ENCODE measurements at regions not wholly inside any gene's neighbourhood (a gene's known extent, or its start where the extent isn't known, plus 50 kb on each side); places are given as distances from the start of the nearest gene placed in this dataset.

DNA sequence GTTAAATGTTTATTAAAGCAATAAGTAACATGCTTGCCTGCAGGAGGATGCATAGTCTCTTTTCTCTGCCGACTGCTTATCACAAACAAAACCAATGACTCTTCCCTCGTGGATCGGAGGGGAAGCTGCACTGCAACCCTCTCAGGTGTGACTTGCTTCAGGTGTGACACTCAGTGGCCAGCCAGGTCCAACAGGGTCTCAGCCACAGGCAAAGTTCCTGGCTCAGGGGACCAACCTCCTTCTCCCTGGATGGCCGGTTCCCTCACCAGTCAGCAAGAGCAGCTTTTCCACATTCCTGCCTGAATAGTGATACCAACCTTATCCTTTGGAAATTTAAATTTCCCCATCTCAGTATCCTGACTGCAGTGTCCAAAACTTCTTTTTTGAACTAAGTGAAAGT lies 383.5 kb downstream of the CMPK2 start:
- no peak for DNase-seq

DNA sequence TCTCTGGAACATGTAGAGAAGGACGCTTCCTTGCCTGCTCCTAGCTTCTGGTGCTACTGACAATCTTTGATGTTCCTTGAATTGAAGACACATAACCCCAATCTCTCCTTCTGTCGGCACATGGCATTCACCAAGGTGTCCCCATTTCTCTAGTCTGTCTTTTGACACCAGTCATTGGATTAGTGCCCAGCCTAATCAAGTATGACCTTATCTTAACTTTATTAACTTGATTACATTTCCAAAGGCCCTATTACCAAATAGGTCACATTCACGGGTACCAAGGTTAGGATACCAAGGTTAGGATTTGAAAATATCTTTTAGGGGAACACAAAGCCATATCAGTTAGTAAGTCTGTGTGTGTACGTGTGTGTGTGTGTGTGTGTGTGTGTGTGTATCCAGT lies 377.9 kb downstream of the CMPK2 start:
- no peak for DNase-seq

DNA sequence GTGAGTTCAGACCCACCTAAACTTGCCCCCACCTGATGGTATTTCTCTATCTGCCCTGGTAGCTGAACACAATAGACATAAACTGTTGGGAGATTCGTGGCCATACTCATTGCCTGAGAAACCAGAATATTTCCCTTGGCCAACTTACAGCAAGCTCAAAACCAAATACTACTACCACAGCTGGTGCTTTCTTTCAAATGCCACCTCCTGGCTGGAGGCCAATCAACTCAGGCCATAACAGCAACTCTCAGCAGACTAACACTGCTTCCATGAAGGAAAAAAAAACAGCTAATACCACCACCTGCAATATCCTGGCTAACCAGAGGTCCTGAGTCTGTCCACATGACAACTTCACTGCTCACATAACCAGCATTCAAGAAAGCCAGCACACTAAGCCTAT lies 373.1 kb downstream of the CMPK2 start:
- no peak for DNase-seq

DNA sequence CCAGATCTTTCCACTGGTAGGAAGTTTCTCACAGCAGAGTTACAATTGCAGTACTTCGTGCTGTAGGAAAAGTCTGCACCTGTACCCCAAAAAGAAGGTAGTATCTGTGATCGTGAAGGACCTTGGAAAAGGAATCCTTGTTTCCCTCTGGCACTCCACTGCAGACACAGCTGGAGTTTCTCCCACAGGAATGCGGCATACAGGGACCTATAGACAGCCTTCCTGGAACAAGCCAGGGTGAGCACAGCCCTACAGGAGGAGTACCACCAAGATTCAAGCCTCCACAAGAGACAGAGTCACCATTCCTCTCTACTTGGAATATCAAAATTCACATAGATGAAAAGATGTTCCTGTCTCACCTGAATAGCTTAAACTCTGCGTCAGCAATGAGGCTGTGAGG lies 372.4 kb downstream of the CMPK2 start:
- DNase-seq, result no peak

- no peak for DNase-seq
These were observed 372.0 kb downstream of the CMPK2 start for GRCh38 chr2:6493669-6494068.

GRCh38 chr2:6495466-6495865 lies 370.2 kb downstream of the CMPK2 start:
- no peak for DNase-seq

- no peak for DNase-seq
These were observed 369.3 kb downstream of the CMPK2 start for GRCh38 chr2:6496376-6496775.

- no peak for DNase-seq
These were observed 368.7 kb downstream of the CMPK2 start for GRCh38 chr2:6497048-6497447.

DNA sequence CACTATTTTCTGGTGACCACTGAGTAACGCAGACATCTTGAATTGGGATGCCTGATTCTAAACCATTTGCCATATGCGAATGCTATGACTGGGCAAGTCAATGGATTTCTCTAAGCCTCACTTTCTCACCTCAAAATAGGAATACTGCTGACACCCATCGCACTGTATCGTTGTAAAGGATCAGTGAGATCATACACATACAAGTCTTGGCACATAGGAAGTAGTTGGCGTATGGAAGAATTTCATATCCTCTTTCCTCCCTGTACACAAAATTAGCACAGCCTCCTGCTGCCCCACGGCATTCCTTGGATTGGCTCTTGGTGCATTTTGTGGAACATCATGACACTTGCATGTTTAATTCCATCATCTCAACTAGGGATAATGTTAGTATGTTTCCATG lies 366.9 kb downstream of the CMPK2 start:
- no peak for DNase-seq

DNA sequence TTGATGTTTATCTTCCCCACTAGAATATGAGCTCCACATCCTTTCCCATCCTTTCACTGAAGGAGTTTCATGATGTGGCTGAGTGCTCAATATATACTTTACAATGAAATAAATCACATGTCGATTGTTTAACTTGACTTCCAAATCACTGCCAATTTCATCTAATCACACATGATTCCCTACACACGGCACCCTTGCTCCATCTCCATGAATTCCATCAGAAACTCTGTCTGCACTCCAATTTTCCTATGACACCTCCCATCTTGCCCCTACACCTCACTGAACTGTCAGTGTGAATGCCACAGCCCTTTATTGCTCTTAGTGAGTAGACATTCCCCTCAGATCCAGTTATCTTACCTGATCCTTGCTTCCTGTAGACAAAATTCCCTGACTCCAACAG lies 366.0 kb downstream of the CMPK2 start:
- DNase-seq, result no peak

- DNase-seq, result no peak
These were observed 359.3 kb downstream of the CMPK2 start for GRCh38 chr2:6506361-6506794.

- no peak for DNase-seq
These were observed 358.8 kb downstream of the CMPK2 start for GRCh38 chr2:6506859-6507258.

DNA sequence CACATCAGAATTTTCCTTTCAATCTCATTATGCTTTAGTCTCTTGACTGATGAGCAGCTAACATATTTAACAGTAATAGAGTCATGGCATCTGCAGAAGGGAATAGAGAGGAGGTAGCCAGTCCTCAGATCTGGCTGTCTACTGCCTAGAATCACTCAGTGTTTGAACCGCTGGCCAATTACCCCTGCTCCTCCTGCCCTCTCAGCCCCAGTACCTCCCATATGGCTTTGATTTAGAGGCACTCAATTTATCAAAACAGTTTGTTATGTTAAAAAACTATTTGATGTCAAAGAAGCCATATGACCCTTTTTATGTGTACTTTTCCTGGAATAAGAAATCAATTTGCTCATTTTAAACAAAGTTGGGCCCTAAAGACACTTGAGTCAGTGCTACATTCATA lies 355.2 kb downstream of the CMPK2 start:
- no peak for DNase-seq

GRCh38 chr2:6512589-6512988 lies 353.1 kb downstream of the CMPK2 start:
- DNase-seq, result no peak

DNA sequence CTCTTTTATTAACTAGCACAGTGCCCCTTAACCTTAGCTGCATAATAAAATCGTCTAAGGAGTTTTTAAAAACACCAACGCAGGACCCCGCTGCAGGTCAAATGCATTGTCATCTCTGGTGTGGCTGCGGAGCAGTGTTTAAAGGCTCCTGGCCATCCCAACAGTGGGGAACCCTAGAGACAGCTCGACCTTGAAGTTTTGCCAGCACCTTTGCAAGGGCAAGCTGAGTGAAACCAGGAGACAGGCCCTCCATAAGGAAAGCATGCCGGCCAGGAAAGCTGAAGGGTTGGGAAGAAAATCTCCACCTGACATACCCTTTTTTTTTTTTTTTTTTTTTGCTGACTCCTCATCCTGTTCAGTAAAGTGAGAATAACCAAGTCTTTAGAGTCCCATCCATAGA lies 349.0 kb downstream of the CMPK2 start:
- DNase-seq, result no peak

DNA sequence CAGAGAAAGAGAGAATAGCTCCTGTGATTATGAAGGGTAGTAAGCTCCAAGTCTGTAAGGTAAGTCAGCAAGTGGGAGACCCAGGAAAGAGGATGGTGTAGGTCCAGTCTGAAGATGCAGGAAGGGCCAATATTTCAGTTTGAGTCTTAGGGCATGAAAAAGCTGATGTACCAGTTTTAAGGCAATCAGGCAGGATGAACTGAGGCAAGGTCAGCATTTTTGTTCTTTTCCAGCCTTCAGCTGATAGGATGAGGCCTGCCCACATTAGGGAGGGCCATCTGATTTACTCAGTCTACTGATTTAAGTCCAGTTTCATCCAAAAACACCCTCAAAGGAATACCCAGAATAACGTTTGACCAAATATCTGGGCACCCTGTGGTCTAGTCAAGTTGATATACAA lies 347.3 kb downstream of the CMPK2 start:
- no peak for DNase-seq

DNA sequence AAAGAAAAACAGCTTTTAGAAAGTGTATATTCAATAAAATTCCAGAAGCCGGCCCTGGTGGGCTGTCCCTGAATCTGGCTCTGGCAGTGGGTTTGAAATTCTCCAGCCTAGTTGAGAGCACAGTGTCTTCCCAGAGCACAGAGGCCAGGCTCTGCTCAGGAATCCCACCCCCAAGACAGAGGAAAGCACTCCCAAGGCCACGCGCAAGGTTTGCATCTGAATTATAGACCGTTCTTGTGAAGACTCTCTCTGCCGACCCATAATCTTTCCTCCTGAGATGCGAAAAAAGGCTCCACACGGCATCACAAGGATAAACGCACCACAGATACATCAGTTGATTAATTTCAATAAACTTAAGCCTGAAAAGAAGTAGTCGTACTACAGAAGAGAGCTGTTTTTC lies 342.2 kb downstream of the CMPK2 start:
- DNase-seq, result no peak

- DNase-seq, result no peak
These were observed 340.8 kb downstream of the CMPK2 start for GRCh38 chr2:6524691-6525474.

- DNase-seq, result no peak
These were observed 340.2 kb downstream of the CMPK2 start for GRCh38 chr2:6525475-6525964.

DNA sequence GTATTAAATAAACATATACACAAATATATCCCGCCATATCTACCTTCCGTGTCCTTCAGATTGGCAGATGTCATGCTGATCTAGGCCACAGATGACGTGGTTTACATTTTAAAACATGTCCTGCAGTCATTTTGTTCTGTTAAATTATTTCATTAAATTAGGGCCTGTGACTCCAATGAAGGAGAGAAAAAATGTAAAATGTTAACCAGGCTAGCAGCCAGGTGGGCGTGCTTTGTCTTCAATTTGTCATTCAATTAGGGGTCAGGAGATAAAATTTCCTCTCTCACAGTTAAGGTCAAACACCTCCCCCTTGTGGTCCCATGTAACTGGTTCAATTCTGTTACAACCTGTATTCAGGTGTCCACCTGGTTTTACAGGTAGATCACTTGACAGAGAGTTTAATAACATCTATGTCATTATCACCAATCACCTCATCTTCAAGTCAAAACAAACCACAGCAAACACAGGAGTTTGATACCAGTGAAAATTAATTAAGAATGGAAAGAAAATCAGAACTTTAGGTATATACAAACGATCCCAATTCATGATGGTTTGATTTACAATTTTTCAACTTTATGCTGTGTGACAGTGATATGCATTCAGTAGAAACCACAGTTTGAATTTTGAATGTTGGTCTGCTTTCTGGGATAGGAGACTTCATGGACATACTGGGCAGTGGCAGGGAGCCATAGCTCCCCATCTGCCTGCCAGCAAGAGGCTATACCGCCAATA lies 339.4 kb downstream of the CMPK2 start:
- no peak for DNase-seq

DNA sequence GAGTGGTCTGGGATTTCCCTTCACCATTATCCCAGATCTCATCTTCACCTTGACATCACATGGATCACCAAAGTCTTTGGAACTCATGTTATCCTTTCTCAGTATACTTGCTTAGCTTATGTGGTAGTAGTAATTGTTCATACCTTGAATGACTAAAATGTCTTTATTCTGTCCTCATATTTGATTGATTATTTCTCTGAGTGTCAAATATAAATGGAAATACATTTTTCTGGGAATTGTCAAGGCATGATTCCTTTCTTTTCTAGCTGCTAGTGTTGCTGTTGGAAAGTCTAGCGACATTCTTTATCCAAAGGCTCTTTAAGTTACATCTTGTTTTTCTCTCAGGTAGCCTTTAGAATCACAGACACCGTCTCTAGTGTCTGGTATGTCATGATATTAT lies 334.4 kb downstream of the CMPK2 start:
- no peak for DNase-seq

DNA sequence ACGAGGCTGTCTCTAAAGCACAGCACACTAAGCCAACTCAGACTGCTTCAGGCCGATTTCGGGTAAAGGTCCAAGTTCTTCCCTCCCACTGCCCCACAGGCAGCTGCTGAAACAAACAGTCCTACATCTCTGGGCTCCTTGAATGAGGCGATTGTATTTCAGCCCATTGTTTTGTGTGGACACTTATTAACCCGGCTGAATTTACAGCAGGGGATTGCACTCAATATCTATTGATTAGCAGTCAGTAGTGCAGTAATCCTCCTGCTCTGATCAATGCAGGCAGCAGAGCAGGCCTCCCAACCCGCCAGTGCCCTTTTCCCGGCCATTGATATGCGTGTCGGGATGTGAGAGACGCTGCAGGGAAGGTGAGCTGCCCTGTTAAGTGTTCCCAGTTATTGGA lies 330.1 kb downstream of the CMPK2 start:
- DNase-seq, result no peak

- no peak for DNase-seq
These were observed 327.1 kb downstream of the CMPK2 start for GRCh38 chr2:6538607-6539006.

GRCh38 chr2:6545336-6545735 lies 320.4 kb downstream of the CMPK2 start:
- DNase-seq, result no peak
